SH-SY5Y (cell line): ENCODE measurements at regions not wholly inside any gene's neighbourhood (a gene's known extent, or its start where the extent isn't known, plus 50 kb on each side); places are given as distances from the start of the nearest gene placed in this dataset.

Source experiments
- GATA2 ChIP-seq: IDR thresholded peaks from 2 replicates; pipeline ENCODE4 v1.6.1; 2011; ENCODE audit warnings: mild to moderate bottlenecking, low read depth, low read length
- GATA3 ChIP-seq: IDR thresholded peaks from 2 replicates; pipeline ENCODE4 v1.6.1; 2011; ENCODE audit warnings: low read depth, mild to moderate bottlenecking, low read length, moderate library complexity

DNA sequence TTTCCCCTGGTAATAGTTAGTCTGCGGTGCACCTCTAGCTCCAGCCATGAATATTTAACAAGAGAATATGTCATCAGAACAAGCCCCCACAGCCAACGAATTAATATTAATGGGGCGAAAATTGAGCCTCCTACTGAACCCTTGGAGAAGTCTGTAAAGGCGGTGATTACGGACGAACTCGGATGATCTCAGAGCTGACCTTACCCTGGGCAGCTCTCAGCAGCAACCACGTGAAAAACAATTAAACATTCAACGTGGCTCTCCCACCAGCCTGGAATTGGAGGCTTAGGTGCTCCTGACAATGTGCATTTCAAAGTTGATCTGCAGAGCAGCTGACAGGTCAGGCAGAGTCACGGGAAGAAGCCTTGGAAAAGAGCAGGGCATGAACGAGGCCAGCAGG is 407.6 kb upstream of the MYT1L start:
- TF ChIP-seq GATA2 (no peak), GATA3 (no peak)

DNA sequence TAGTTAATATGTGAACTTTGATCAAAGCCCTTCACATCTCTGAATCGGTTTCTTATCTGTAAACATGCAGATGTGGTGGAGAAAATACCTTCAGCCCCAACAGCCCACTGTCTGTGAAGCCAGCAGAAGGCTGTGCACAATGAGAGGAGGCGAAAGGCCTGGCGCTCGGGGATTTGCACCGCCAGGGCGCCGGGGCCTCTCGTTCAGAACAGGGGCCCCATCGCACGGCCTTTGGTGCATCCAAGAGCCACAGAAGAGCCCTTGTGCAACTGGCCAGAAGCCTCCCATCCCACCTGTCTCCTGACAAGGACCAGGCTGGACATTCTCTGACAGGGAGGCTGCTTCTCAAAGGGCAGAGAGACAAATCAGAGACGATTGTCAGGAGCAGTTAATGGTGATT is 407.2 kb upstream of the MYT1L start:
- no peak for TF ChIP-seq GATA2
- TF ChIP-seq GATA3: no peak

DNA sequence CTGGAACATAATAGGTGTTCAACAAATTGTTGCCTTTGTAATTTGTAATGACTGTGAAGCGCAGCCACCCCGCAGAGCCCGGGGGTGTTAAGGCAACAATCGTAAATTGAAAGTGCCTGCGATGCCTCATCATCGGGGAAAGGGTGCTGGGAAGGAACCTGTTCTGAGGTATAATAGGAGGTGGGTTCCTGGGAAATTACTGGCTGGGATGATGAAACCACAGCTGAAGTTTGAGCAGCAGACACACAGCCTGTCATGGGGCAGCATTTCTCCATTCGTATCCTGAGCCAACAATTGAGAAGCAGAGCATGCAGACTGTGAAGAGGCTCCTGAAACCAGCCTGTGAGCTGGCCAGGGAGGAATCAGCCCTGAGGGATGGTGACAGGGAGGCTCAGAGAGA is 404.0 kb upstream of the MYT1L start:
- TF ChIP-seq GATA2: no peak

DNA sequence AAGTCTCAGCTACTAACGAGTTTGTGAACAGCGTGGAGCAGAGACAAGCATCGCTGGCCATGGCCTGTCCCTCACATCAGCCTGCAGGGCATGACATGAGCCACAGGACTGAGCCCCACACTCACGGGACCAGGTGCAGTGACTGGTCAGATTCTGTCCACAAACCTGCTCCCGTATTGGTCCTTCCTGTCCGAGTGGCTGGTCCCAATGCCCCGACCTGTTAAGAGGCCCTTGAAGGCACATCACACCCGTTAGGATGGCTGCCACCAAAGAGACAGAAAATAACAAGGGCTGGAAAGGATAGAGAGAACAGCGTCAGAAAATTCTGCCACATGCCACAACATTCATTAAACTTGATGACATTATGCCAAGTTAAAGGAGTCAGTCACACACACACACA is 403.2 kb upstream of the MYT1L start:
- TF ChIP-seq GATA2 (no peak), GATA3 (no peak)

DNA sequence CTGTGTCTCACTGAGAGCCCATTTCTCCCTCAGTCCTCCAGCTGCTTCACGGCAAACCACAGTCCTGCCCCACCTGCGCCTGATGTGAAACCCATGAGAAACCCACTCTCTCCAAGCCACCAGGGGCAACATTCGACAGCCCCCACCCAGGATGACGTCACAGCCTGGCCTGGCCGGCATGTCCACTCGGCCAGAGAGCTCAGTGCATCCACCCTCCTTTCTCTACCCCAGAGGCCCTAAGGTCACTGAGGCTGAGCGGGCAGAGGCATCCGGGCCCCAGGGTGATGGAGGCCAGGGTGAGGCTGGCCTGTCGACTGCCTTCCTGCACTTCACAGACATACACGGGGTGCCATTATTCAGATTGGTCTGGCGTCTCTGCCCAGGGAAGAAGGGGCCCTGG is 402.7 kb upstream of the MYT1L start:
- TF ChIP-seq GATA3: no peak
- TF ChIP-seq GATA2: no peak

DNA sequence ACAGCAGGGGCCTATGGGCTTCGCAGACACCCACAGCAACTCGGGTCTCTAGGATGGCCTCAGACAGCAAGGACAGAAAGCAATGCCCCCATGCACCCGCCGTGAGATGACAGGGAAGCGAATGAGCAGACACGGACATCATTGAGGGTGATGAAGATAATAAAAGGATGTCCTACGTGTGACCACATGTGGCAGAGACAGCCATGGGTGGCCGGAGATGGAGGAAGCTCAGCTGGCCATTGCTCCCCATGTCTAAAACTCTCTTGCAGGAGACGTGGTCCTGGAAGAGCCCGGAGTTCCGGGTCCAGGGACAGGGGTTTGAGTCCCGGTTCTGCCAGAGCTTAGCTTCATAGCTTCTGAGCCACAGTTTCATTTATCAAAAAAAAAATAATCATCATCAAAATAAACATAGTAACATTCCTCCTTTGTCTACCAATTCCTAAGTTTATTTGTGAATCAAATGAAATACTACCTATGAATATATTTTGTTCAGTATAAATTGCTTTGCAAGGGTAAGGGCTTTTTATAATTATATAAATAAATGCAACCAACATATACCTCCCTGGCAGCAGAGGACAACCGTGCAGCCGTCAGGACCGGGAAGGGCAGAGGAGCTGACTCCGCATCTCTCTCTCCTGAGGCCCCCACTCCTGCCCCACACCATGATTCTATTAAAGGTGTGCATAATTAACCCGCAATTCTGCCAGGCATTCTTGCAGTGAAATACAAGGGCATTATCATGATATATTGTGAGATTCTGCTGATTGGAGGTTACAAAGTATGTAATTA is 401.4 kb upstream of the MYT1L start:
- TF ChIP-seq GATA3: no peak

DNA sequence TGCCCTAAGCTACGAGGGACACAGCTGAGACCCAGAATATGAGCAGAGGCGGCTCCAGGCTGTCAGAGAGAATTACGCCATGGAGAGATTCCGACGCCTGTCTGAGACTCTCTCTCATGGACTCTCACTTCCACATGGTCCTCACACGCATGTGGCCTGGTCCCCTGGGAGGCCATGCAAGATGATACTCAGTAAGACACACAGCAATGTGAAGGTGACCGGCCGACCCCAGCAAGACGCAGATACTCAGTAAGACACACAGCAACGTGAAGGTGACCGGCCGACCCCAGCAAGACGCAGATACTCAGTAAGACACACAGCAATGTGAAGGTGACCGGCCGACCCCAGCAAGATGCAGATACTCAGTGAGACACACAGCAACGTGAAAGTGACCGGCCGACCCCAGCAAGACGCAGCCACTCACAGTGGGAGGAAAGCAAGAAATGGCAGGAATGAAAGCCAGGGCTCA is 400.8 kb upstream of the MYT1L start:
- TF ChIP-seq GATA3: no peak
- TF ChIP-seq GATA2: no peak

DNA sequence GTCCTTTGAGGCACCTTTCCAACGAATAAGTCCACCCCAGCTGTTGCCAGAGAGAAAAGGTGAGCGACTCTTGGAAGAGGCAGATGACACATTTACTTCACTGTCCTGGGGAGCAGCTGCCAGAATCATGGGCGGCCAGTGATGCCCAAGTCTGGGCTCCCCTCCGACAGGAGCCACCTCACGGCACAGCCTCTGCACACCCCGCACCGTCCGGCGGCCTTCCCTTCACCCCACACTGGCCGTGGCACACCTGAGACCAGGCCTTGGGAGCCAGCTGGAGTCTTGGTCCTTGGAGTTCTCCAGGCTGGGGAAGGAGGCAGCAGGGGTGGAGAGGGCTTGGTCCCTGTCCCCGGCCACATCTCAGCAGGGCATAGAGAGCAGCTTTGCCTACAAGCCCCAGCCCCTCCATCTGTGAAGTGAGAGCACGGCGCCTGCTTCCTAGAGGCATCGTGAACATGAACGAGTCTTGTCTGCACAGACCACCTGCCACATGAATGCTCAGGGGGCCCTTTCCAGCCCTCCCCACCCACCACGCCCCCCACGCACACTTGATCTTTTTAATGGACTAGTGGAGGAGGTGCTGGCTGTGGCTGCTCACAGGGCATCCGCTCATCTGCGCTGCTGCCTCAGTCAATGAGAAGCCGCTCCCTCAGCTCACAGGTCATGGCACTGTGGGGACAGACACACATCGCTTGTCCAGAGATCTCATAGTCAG is 400.2 kb upstream of the MYT1L start:
- TF ChIP-seq GATA2 (no peak), GATA3 (no peak)

DNA sequence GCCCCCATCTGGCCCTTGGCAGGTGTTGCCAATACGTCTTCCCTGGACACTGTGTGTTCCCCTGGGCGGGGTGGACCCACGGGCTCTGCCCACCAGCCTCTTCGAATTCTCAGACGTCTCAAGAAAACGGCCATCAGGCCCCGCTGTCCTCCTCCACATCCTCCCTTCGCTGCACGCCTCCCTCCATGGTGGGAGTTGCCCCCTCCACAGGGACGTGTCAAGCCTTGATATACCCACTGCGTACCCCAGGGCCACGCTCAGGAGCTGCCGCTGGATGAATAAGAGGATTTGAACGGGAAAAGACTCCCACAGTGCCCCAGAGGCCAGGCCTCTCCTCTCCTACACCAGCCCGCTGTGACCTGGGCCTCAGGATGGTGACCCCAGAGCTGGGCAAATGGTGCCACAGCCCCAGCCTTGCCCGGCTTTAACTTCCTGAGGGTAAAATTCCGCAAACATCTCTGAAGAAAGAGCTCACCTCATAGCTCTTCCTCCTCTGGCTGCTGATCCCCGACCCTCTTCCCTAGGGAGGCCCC is 399.3 kb upstream of the MYT1L start:
- no peak for TF ChIP-seq GATA3
- no peak for TF ChIP-seq GATA2

DNA sequence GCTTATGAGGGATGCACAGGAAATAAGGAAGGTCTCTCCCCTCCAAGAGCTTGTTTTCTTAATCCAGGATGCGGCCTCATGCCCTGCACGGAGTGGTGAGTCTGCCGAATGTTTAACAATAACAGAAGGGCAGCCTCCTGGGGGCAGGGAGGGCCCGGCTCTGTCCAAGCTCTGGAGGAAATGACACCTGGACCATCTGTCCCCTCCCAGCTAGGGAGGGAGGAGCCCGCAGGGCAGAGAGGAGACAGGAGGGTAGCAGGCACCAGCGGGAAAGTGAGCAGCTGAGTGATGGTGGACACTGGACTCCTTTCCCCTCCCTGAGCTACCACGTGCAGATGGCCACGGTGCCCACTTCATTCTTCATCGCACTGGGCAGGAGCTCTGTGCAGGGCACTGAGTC is 398.2 kb upstream of the MYT1L start:
- TF ChIP-seq GATA2 (no peak), GATA3 (no peak)

DNA sequence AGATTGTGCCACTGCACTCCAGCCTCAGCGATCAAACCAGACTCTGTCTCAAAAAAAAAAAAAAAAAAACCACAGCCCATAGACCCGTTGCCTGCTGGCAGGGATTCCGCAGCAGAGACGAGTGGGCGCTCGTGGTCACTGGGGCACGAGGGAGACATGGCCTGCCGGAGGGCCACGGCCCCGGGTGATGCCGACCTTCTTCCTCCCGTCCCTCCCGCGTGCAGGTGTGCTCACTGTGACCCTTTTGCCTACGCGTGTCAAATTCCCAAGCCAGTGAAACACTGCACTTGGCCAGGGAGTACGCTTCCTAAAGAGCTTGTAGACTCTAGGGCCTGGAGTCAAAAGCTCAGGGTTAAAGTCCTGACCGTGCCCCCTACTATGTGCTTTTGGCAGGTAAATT is 397.6 kb upstream of the MYT1L start:
- TF ChIP-seq GATA2 (no peak), GATA3 (no peak)

DNA sequence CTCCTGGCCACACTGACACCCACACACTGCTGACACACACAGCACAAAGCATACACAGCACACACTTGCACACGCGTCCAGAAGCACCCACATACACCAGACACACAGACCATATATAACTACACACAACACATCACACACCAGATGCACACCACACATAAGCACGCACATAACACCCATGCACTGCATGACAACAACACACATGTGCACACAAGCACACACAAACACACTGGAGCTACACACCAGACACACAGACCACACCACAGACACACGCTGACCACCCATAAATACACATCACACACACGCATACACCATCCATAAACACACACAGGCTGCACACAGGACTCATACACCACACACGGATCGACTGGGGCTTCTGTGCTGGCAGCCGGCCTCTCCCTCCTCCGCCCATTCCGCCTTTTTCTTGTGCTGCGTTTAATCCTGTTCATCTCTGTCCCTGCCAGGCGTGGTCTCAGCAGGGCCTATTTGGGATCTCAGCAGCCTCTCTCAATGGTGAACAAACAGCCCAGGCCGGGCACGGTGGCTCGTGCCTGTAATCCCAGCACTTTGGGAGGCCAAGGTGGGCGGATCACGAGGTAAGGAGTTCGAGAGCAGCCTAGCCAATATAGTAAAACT is 396.9 kb upstream of the MYT1L start:
- TF ChIP-seq GATA3 (no peak), GATA2 (no peak)

DNA sequence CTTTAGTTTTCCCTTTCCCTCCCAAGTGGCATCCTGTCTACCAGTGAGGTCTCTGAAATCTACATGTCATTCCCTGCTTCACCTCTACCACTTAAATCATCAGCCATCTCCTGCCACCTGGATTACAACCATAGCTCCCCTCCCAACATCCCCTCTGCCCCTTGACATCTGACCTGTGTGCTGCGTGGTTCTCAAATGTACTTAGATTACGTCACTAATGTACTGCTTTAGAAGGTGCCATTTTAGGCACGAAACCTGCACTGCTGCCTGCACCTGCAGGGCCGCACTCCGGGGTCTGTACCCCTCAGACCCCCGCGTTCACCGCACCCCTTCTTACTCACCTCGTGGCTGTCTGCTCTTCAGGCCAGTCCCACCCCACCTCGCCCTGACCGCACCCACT is 395.1 kb upstream of the MYT1L start:
- TF ChIP-seq GATA2 (no peak), GATA3 (no peak)

DNA sequence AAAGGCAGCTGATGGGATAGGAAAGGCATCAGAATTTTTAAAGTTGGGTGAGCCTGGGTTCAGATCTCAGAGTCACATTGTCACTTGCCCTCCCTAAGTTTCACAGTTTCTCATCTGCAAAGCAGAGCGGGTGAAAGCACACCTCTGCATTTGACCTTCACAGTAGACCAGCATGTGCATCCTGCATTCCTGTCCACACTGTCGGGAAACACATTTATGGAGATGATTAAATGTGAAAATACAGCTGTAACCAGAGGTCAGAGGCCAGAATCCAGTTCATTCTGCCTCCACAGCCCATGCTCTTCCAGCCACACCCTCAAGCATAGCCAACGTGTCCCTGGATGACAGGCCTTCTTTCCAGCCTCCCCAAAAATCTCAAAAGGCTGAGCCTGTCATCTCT is 392.0 kb upstream of the MYT1L start:
- no peak for TF ChIP-seq GATA3
- no peak for TF ChIP-seq GATA2
